GM19324 (cell line): ENCODE measurements at regions not wholly inside any gene's neighbourhood (a gene's known extent, or its start where the extent isn't known, plus 50 kb on each side); places are given as distances from the start of the nearest gene placed in this dataset.

Source experiments
- ATAC-seq: cut with Tn5 transposase; IDR thresholded peaks from one replicate; pipeline ENCODE4 v1.9.1; 2021; ENCODE audit warnings: mild to moderate bottlenecking, moderate library complexity; ENCODE audit not compliant: unreplicated experiment, low FRiP score

DNA sequence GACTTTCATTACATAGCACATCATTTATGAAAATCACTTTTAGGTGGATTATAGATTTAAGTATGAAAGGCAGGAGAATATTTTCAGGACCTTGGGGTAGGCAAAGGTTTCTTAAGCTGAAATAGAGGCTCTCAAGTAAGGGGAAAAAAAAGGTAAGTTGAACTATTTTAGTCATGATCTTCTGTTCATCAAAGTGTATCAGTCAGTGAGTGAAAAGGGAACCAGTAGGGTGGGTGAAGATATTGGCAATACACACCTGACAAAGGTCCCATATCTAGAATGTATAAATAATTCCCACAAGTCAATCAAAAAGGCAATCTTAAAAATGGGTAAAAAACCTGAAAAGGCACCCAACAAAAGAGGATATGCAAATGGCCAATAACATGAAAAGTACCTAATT, 218.6 kb downstream of the KLF13 start:
- no peak for ATAC-seq

- no peak for ATAC-seq
These were observed 223.8 kb downstream of the KLF13 start for GRCh38 chr15:31550211-31550977.

GRCh38 chr15:31551323-31551722, 224.7 kb downstream of the KLF13 start:
- no peak for ATAC-seq

DNA sequence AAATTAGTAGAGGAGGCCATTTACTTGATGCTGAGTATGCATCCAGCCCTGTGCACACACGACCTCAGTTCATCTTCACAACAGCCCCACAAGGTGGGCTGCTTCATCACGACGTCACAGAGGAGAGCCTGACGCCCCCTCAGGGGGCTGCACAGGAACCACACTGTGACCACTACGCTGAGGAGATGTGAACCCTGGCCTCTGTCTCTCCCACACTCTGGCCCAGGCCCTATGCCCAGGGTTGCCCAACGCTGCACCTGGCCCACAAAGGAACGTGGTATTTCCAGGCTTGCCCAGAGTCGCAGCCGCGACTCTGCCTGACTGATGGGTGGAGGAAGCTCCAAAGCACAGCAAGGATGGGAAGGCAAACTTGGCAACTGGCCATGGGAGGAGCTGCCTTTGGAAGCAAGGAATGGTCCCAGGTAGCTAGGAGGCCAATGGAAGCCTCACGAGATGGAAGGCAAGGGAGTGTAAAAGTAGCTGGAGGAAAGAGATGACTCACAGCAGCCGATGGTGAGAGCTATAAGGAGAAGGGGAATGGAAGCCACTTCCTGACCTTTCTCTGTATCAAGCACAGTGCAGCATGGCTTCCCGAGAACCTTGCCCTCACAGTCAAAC, 226.0 kb downstream of the KLF13 start:
- no peak for ATAC-seq

DNA sequence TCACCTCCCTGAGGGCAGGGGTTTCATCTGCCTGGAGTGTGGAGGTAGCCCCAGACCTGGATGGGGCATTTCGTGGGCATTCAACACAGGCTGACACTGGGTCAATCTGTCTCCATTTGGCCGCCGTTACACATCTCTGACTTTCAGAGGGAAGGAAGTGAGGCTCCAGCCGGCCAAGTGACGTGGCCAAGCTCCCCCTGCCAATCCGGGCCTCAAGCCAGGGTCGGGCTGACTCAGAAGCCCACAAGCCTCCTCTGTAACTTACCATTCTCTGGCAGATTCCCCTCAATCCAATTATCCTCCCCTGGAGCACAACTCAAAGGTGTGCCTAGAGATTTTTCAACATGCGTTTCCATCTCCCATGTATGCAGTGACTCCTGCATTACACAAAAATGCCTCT, 227.6 kb downstream of the KLF13 start:
- no peak for ATAC-seq

DNA sequence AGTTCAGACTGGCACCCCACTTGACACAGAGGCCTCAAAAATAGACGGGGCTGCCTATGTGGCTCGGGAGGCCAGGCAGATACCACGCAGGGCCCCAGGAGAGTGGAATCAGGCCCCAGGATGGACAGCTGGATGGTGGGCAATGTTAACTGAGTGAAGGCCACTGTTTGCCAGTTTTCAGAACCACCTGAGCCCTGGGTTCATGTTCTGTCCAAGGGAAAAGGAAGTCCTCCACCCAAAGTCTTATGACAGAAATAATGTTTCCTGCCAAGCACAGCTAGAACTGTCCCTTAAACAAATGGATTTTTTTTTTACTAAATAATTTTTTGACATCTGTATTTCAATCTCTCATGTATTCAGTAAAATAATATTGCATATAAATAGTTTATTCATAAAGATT, 228.4 kb downstream of the KLF13 start:
- ATAC-seq, result no peak

GRCh38 chr15:31556494-31557150, 230.0 kb downstream of the KLF13 start:
- ATAC-seq, result no peak

- no peak for ATAC-seq
These were observed 231.3 kb downstream of the KLF13 start for GRCh38 chr15:31557899-31558298.

- ATAC-seq, result no peak
These were observed 232.2 kb downstream of the KLF13 start for GRCh38 chr15:31558840-31559239.

- ATAC-seq, result no peak
These were observed 233.2 kb downstream of the KLF13 start for GRCh38 chr15:31559786-31560185.

DNA sequence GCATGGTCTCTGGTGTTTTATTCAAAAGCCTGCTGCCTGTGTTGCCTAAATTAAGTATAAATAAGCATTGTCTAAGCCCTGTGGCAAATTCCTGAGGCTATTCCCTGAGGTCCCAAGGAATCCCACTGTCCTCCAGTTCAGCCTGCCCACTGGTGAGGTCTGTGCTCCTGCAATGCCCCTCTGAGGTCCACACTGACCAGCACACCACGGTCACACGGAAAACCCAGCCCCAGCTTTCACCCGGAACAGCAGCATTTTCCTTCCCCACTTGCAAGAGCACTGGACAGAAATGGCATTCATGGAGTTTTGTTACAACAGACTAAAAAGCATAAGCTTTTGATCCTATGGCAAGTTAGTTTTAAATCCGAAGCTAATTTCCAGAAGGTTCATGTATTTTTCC, 234.0 kb downstream of the KLF13 start:
- ATAC-seq, result no peak

- no peak for ATAC-seq
These were observed 234.5 kb downstream of the KLF13 start for GRCh38 chr15:31561156-31561555.

GRCh38 chr15:31563001-31563400, 236.4 kb downstream of the KLF13 start:
- ATAC-seq, result no peak

DNA sequence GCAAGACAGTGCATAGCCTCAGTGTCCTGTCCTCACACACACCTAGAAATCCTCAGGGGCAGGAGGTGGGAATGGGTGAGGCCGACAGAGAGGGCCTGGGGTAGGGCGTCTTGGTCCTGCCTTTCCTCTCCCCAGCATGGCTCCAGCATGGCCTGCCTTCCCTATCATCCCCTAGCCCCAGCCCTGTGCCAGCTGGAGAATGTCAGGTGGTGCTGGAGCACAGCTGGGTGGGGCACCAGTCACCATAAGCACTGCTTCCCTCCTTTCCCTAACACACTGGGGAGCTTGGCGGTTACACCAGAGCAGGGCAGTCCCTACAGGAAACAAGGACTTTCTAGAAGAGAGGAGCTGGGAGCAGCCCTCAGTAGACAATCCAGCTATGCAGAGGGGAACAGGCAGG, 236.8 kb downstream of the KLF13 start:
- no peak for ATAC-seq

DNA sequence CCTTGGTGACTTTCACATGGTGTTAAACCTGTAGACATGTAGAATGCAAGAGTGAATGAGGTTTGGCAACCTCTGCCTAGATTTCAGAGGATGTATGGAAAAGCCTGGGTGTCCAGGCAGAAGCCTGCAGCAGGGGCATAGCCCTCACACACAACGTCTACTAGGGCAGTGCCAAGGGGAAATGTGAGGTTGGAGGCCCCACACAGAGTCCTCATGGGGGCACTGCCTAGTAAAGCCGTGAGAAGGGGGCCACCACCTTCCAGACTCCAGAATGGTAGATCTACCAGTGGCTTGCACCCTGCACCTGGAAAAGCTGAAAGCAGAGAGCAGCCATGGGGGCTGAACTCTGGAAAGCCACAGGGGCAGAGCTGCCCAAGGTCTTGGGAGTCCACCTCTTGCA, 241.2 kb downstream of the KLF13 start:
- ATAC-seq, result no peak

- ATAC-seq, result no peak
These were observed 243.2 kb downstream of the KLF13 start for GRCh38 chr15:31569836-31570235.

- no peak for ATAC-seq
These were observed 244.0 kb downstream of the KLF13 start for GRCh38 chr15:31570591-31570990.

- no peak for ATAC-seq
These were observed 245.0 kb downstream of the KLF13 start for GRCh38 chr15:31571676-31572075.

DNA sequence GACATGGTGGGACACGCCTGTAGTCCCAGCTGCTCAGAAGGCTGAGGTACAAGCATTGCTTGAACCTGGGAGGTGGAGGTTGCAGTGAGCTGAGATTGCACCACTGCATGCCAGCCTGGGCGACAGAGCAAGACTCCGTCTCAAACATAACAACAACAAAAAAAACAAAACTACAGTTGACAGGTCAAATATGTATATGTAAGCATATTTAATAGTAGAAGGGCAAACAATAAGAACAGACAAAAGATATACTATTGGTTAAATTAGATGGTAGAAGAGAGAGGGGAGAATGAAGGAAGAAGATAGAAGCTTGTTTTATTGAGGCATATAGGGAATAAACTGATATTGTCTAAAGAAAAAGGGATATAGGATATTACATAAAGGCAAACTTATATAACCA, 247.1 kb downstream of the KLF13 start:
- no peak for ATAC-seq

GRCh38 chr15:31574766-31575165, 248.1 kb downstream of the KLF13 start:
- ATAC-seq, result no peak

- ATAC-seq, result no peak
These were observed 250.5 kb downstream of the KLF13 start for GRCh38 chr15:31577108-31577507.

- ATAC-seq, result no peak
These were observed 252.6 kb downstream of the KLF13 start for GRCh38 chr15:31579282-31579681.
